GM21723 (cell line): ENCODE measurements at regions not wholly inside any gene's neighbourhood (a gene's known extent, or its start where the extent isn't known, plus 50 kb on each side); places are given as distances from the start of the nearest gene placed in this dataset.
"Not testable (repeated sequence)": the region's sequence is repeated elsewhere in the genome, so short reads cannot be mapped to it uniquely, and the experiment has no call there.

Experiments
- ATAC-seq: cut with Tn5 transposase; IDR thresholded peaks from one replicate; pipeline ENCODE4 v1.9.1; 2021; ENCODE audit warnings: mild to moderate bottlenecking, moderate library complexity; ENCODE audit not compliant: unreplicated experiment

DNA sequence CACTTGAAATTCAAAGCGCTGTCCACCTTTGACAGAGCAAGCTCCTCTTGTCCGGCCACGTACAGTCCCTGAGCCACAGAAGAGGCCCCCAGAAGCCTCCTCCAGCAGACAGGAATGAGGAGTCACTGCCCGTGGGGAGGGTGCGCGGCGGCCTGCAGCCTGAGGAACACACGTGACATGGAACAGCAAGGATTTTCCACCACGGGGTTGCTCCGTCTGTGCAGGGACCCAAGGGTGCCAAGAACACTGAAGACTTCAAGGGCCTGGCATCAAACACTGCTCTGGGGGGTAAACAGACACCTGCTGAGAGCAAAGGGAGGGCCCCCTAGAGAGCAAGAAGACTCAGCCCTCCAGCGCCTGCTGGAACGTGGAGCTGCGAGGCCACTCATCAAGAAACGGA is 237.9 kb upstream of the SGCG start:
- ATAC-seq: not testable (repeated sequence)

- no peak for ATAC-seq
Measured at GRCh38 chr13:22944378-22944777, 236.4 kb upstream of the SGCG start.

GRCh38 chr13:22945321-22946226 is 235.2 kb upstream of the SGCG start:
- no peak for ATAC-seq

DNA sequence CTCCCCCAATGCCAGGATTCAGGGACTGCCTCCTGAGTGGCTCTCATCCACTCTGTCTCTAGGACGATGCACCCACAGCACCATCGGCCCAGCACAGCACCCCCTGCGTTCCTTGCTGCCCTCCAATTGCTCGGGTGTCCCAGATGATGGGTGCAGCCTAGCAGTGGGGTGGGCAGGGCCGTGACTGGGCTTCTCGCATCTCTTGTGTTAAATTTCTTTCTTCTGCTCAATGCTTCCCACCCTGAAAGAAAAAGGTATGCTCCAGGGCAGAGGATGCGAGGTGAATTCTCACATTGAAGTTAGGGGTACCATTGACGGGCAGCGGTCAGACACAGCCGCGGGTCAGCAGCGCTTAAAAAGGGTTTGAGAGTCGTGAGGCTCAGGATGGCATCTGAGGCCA is 232.4 kb upstream of the SGCG start:
- no peak for ATAC-seq

- not testable (repeated sequence) for ATAC-seq
Measured at GRCh38 chr13:22952018-22952417, 228.8 kb upstream of the SGCG start.

GRCh38 chr13:22955147-22955546 is 225.6 kb upstream of the SGCG start:
- not testable (repeated sequence) for ATAC-seq

- ATAC-seq: not testable (repeated sequence)
Measured at GRCh38 chr13:22956456-22957115, 224.2 kb upstream of the SGCG start.

DNA sequence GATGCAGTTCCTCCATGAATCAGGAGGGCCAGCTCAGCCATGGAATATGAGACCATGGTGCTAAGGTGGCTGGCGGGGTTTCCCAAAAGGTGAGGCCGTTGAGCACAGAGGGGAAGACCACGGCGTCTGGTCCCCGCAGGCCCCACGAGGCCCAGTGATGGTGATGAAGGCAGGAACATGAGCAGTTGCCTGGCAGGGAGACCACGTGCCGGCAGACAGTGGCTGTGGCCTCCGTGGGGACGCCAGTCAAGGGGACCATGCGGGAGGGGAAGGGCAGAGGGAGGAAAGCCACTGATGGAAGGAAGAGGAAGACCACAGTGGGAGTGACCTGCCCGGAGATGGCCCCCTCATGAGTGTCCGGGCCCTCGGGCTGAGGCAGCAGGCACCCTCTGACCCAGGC is 220.9 kb upstream of the SGCG start:
- ATAC-seq: not testable (repeated sequence)

DNA sequence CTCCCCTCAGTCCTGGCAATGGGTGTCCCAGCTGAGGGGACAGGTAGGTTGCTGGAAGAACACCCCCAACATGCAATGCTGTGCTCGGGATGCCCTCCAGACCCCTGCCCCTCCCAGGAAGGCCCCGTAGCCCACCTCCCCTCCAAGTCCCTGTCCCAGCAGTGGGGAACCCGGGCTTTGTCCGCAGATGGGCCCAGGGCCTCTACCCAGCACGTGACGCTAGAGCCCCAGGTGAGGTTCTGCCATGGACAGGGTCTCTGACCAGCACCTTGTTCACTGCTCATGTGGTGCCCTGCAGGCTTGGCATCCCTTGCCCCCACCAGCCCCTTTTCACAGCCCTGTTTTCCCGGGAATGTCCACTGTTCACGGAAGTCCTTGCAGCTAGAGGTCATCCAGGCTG is 220.0 kb upstream of the SGCG start:
- ATAC-seq: no peak

GRCh38 chr13:22961342-22961741 is 219.4 kb upstream of the SGCG start:
- ATAC-seq: not testable (repeated sequence)

DNA sequence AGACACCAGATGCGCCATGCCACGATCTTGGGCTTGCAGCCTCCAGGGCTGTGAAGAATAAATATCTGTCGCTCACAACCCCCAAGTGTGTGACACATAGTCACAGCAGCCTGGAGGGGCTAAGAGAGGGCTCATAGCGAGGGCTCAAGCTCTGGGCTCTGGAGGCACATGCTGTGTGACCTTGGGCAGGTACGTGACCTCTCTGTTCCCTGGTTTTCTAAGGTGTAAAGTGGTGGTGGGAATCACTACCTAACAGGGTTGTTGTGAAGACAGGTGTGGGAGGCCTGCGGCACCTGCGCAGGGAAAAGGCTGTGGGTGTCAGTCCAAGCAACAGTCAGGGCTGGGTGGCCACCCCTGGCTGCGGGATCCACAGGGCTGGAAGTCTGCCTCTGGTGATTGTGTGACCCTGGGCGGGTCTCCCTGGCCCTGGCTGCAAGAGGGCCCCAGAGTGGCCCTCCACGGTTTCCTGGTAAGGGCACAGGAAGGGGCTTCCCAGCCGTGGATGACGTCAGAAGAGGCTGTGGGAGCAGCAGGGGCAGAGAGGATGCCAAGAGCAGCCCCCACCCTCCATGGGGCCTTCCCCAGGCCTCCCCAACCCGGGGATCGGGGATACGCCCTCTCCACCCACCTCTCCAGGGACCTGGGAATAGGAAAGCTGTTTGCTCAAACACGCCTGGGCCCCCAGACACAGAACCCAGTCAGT is 218.8 kb upstream of the SGCG start:
- no peak for ATAC-seq

GRCh38 chr13:22963384-22964053 is 217.3 kb upstream of the SGCG start:
- ATAC-seq: not testable (repeated sequence)

DNA sequence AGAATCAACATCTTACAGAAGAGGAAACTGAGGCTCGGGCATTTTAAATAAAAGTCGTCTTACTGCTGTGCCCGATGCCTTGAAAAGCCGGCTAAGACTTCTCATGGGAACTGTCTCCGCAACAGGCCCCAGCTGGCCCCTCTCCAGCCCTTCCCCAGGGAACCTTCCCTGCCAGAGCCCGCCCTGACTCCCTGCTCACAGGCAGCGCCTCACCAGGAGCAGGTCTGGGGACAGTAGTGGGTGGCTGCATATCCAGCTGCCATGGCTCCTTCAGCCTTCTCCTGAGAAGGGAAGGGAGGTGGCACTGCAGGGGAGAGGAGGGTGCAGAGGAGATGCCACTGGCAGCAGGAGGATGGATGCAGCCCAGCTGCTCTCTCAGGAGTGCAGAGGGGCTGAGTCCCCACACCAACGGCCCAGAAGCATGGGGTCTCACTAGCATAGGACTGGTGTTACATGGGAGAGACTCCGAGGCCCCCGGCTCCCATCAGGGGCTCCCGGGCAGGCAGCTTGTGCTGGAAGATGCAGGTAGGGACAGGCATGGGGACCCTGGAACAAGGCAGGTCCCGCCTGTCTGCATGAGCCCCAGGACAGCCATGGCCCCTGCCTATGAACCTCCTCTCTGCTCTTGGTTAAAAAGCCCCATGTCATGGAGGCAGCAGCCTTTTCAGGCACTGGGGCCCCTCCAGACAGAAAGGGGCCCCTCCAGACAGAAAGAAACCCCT is 216.4 kb upstream of the SGCG start:
- ATAC-seq: no peak

- not testable (repeated sequence) for ATAC-seq
Measured at GRCh38 chr13:22965011-22965857, 215.5 kb upstream of the SGCG start.

GRCh38 chr13:22965858-22966239 is 214.9 kb upstream of the SGCG start:
- ATAC-seq: not testable (repeated sequence)

DNA sequence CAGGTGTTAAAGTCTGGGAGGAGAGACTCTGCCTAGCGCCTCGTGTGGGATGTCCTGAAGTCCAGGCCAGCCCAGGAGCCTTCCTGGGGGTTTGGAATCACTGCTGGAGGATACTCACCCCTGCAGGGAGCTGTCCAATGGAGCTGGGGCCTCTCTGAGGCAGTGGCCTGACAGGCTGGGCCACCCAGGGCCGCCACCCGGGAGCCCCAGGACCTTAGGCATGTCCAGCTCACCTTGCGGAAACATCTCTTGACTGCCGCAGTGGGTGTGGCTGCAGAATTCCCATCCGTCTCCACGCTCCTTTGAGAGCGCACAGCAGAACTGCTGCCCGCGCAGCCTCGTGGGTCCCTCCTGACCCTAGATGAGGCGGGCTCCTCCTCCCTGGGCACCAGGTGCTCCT is 214.0 kb upstream of the SGCG start:
- ATAC-seq: not testable (repeated sequence)

GRCh38 chr13:22967669-22968068 is 213.1 kb upstream of the SGCG start:
- ATAC-seq: no peak

- ATAC-seq: no peak
Measured at GRCh38 chr13:22979952-22980351, 200.8 kb upstream of the SGCG start.

GRCh38 chr13:22980936-22981335 is 199.8 kb upstream of the SGCG start:
- no peak for ATAC-seq
